ENCODE measurements at regions not wholly inside any gene's neighbourhood (a gene's known extent, or its start where the extent isn't known, plus 50 kb on each side); places are given as distances from the start of the nearest gene placed in this dataset.
"Not testable (repeated sequence)": the region's sequence is repeated elsewhere in the genome, so short reads cannot be mapped to it uniquely, and the experiment has no call there.

DNA sequence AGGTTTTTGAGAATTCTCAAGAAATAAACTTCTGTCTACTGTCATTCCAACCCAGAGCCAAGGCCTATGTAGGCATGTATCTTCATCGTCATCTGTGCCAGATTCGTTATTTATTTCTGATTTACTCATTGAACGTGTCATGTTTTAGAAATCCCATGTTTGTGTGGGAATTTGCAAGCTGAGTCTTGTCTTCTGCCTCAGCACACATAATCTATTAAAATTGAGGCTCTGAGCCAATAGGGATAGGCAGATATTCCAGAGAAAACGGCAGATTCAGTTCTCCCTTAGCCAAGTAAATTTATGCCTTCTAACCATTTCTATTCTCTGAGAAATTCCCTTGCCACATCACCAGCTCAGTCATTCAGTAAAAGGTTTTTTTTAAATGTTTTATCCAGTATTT is 444.6 kb downstream of the REEP3 start:
- H3K4me1 ChIP-seq (ENCODE audit: insufficient read depth, low read length): no peaks in the 10 kb centered on the region
- H3K36me3 ChIP-seq (ENCODE audit: insufficient read depth, low read depth, low read length): no peaks in the 10 kb centered on the region
- no peak overlapping the region for H3K4me3 ChIP-seq (ENCODE audit: low read length)
- no peaks in the 10 kb centered on the region; the same call in 1 of the 2 replicates for H3K9me3 ChIP-seq (ENCODE audit: insufficient read depth, low read depth, low read length)
- H3K27me3 ChIP-seq (ENCODE audit: insufficient read depth, low read length): no peaks in the 10 kb centered on the region
- H3K27ac ChIP-seq (ENCODE audit: low read length): no peak overlapping the region
- H3K9ac ChIP-seq (ENCODE audit: low read depth, low read length): no peak overlapping the region

DNA sequence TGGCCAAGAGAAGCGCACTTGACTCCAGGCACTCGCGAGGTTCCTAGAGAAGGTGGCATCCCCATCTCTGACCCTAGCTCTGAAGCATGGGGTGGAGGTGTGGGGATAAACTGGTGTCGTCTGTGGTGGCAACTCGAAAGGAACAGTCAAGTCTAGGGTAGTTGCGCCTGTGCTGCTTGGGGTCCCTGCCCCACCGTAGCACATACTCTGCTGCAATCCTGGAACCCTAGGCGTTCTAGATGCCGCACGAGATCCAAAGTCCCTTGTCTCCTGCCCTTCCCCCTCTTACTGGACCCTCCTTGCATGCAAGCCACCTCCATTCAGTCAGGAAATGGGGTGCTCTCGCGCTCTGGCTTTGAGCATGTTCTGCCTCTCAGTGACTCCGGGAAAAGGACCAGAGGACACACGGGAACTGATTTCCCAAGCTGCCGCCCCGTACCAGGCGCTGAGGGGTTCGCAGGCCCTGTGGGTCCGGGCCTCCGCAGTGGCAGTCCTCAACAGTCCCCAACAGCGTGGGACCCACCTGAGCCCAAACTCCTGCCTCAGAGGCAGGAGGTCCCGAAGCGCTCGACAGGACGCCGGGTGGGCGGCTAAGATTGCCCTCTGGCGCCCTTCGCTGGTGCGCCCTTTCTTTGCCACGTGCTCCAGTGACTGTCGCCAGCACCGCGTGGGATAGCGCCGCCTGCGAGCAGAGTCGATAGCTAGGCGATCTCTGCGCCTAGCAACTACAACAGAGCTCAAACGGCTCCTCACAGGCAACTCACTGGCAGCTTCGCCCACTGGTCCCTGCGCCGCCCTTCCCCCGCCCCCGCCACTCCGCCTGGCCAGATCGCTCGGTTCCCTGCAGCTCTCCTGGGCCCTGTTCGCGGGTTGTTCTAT is 452.0 kb downstream of the REEP3 start:
- Histone ChIP-seq H3K4me1 (ENCODE audit: insufficient read depth, low read length) (no peaks in the 10 kb centered on the region), H3K9me3 (ENCODE audit: insufficient read depth, low read depth, low read length) (no peaks in the 10 kb centered on the region; the same call in 1 of the 2 replicates), H3K4me3 (ENCODE audit: low read length) (no peak overlapping the region), H3K9ac (ENCODE audit: low read depth, low read length) (no peak overlapping the region), H3K27me3 (ENCODE audit: insufficient read depth, low read length) (no peaks in the 10 kb centered on the region), H3K36me3 (ENCODE audit: insufficient read depth, low read depth, low read length) (no peaks in the 10 kb centered on the region), H3K27ac (ENCODE audit: low read length) (no peak overlapping the region)

- Histone ChIP-seq H3K36me3 (ENCODE audit: insufficient read depth, low read depth, low read length) (no peaks in the 10 kb centered on the region), H3K27ac (ENCODE audit: low read length) (no peak overlapping the region), H3K27me3 (ENCODE audit: insufficient read depth, low read length) (no peaks in the 10 kb centered on the region), H3K9me3 (ENCODE audit: insufficient read depth, low read depth, low read length) (no peaks in the 10 kb centered on the region), H3K4me3 (ENCODE audit: low read length) (no peak overlapping the region), H3K4me1 (ENCODE audit: insufficient read depth, low read length) (no peaks in the 10 kb centered on the region), H3K9ac (ENCODE audit: low read depth, low read length) (no peak overlapping the region)
These were observed 455.3 kb downstream of the REEP3 start for GRCh38 chr10:63976538-63976937.

GRCh38 chr10:63977329-63977923 is 456.2 kb downstream of the REEP3 start:
- Histone ChIP-seq H3K27ac (ENCODE audit: low read length) (no peak overlapping the region), H3K4me3 (ENCODE audit: low read length) (no peak overlapping the region), H3K9ac (ENCODE audit: low read depth, low read length) (no peak overlapping the region), H3K36me3 (ENCODE audit: insufficient read depth, low read depth, low read length) (no peaks in the 10 kb centered on the region), H3K4me1 (ENCODE audit: insufficient read depth, low read length) (no peaks in the 10 kb centered on the region), H3K27me3 (ENCODE audit: insufficient read depth, low read length) (no peaks in the 10 kb centered on the region), H3K9me3 (ENCODE audit: insufficient read depth, low read depth, low read length) (no peaks in the 10 kb centered on the region)

- H3K4me1 ChIP-seq (ENCODE audit: insufficient read depth, low read length); H3K36me3 ChIP-seq (ENCODE audit: insufficient read depth, low read depth, low read length); H3K4me3 ChIP-seq (ENCODE audit: low read length); H3K9ac ChIP-seq (ENCODE audit: low read depth, low read length); H3K27me3 ChIP-seq (ENCODE audit: insufficient read depth, low read length); H3K27ac ChIP-seq (ENCODE audit: low read length): not testable (repeated sequence)
- H3K9me3 ChIP-seq (ENCODE audit: insufficient read depth, low read depth, low read length): peaks cover 10% of the 10 kb centered on the region; the same call in 1 of the 2 replicates
These were observed 459.7 kb downstream of the REEP3 start for GRCh38 chr10:63980870-63981269.

DNA sequence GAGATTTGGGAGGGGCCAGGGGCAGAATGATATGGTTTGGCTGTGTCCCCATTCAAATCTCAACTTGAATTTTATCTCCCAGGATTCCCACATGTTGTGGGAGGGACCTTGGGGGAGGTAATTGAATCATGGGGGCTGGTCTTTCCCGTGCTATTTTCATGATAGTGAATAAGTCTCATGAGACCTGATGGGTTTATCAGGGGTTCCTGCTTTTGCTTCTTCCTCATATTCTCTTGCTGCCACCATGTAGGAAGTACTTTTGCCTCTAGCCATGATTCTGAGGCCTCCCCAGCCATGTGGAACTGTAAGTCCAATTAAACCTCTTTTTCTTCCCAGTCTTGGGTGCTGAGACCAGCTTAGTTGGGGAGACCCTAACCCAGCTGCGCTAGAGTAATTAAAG is 462.9 kb downstream of the REEP3 start:
- H3K4me1 ChIP-seq (ENCODE audit: insufficient read depth, low read length); H3K27me3 ChIP-seq (ENCODE audit: insufficient read depth, low read length); H3K9ac ChIP-seq (ENCODE audit: low read depth, low read length); H3K27ac ChIP-seq (ENCODE audit: low read length); H3K4me3 ChIP-seq (ENCODE audit: low read length); H3K36me3 ChIP-seq (ENCODE audit: insufficient read depth, low read depth, low read length): not testable (repeated sequence)
- H3K9me3 ChIP-seq (ENCODE audit: insufficient read depth, low read depth, low read length): peaks cover 29% of the 10 kb centered on the region

DNA sequence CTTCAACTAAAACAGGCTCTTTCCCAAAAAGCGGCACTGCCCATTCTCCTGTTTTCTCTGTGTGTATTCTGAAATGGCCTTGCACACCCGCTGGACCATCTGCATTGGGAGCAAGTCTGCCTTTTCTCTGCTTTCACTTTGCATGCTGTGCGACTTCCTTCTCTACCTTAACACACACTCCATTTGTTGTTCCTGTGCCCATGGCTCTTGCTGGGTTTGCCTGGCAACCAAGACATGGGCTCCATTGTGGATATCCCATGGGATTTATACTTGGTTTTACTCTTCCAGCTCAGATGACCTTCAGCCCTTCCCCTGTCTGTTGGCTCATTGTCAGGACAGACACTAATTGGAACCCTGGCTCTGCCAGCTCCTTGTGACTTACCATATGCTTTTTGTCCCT is 465.3 kb downstream of the REEP3 start:
- H3K36me3 ChIP-seq (ENCODE audit: insufficient read depth, low read depth, low read length): no peaks in the 10 kb centered on the region
- no peak overlapping the region for H3K27ac ChIP-seq (ENCODE audit: low read length)
- H3K4me3 ChIP-seq (ENCODE audit: low read length): no peak overlapping the region
- H3K9me3 ChIP-seq (ENCODE audit: insufficient read depth, low read depth, low read length): peaks cover 54% of the 10 kb centered on the region
- no peaks in the 10 kb centered on the region for H3K4me1 ChIP-seq (ENCODE audit: insufficient read depth, low read length)
- H3K27me3 ChIP-seq (ENCODE audit: insufficient read depth, low read length): no peaks in the 10 kb centered on the region
- no peak overlapping the region for H3K9ac ChIP-seq (ENCODE audit: low read depth, low read length)

GRCh38 chr10:63987212-63987611 is 466.0 kb downstream of the REEP3 start:
- Histone ChIP-seq H3K27ac (ENCODE audit: low read length) (no peak overlapping the region), H3K9ac (ENCODE audit: low read depth, low read length) (no peak overlapping the region), H3K27me3 (ENCODE audit: insufficient read depth, low read length) (no peaks in the 10 kb centered on the region), H3K9me3 (ENCODE audit: insufficient read depth, low read depth, low read length) (peaks cover 58% of the 10 kb centered on the region), H3K4me3 (ENCODE audit: low read length) (no peak overlapping the region), H3K4me1 (ENCODE audit: insufficient read depth, low read length) (no peaks in the 10 kb centered on the region), H3K36me3 (ENCODE audit: insufficient read depth, low read depth, low read length) (no peaks in the 10 kb centered on the region)

DNA sequence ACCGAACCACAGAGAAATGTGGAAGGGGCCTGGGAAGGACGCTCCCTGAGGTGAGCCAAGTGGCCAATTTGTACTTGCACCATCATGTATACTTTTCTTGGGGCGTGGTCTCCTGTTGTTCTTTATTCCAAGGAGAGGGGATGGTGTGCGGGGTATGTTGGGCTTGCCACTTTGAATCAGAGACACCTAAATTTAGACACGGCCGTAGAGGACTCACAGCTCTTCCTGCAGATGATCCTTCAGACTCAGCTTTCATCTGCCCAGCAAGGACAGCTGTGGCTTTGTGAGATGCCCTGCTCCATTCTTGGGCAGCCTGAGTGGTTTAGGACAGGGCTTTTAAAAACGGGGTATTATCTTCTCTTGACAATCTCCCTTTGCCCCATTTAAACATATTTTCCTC is 473.2 kb downstream of the REEP3 start:
- Histone ChIP-seq H3K36me3 (ENCODE audit: insufficient read depth, low read depth, low read length) (no peaks in the 10 kb centered on the region), H3K9me3 (ENCODE audit: insufficient read depth, low read depth, low read length) (peaks cover 26% of the 10 kb centered on the region), H3K4me3 (ENCODE audit: low read length) (no peak overlapping the region), H3K4me1 (ENCODE audit: insufficient read depth, low read length) (no peaks in the 10 kb centered on the region), H3K27ac (ENCODE audit: low read length) (no peak overlapping the region), H3K9ac (ENCODE audit: low read depth, low read length) (no peak overlapping the region), H3K27me3 (ENCODE audit: insufficient read depth, low read length) (no peaks in the 10 kb centered on the region)

DNA sequence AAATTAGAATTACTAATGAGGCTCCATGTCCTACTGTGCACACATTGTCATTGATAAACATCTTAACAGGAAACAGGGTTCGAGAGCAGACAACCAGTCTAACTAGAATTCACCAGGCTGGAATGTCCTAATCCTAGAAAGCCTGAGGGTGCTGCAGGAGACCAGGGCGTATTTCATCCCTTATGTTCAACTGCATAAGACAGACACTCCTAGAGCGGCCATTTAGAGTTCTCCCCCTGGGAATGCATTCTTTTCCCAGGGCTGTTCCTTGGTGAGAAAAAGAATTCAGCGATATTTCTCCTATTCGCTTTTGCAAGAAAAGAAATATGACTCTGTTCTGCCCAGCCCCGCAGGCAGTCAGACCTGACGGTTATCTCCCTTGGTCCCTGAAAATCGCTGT is 486.0 kb downstream of the REEP3 start:
- Histone ChIP-seq H3K4me1 (ENCODE audit: insufficient read depth, low read length) (peaks cover 1% of the 10 kb centered on the region; the same call in 1 of the 2 replicates), H3K36me3 (ENCODE audit: insufficient read depth, low read depth, low read length) (no peaks in the 10 kb centered on the region), H3K9me3 (ENCODE audit: insufficient read depth, low read depth, low read length) (peaks cover 17% of the 10 kb centered on the region), H3K27ac (ENCODE audit: low read length) (no peak overlapping the region), H3K9ac (ENCODE audit: low read depth, low read length) (no peak overlapping the region), H3K4me3 (ENCODE audit: low read length) (no peak overlapping the region), H3K27me3 (ENCODE audit: insufficient read depth, low read length) (no peaks in the 10 kb centered on the region)

DNA sequence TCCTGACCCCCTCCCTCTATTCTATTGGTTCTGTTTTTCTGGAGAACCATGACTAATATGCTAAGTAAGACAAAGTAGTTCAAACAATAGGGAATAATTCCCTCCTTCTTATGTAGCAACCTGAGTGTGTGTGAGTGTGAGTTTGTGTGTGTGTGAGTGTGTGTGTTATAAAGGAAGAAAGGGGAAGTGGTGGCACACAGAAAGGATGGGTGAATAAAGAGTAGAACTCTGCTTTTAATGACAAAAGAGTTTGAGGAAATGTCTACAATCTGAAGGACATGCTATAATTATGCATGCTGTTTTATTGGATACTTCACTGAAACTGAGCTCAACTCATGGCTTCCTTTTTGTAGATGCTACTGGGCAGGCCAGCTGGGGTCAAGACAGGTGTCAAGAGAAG is 489.5 kb downstream of the REEP3 start:
- H3K27ac ChIP-seq (ENCODE audit: low read length): no peak overlapping the region
- no peak overlapping the region for H3K4me3 ChIP-seq (ENCODE audit: low read length)
- H3K27me3 ChIP-seq (ENCODE audit: insufficient read depth, low read length): no peaks in the 10 kb centered on the region
- H3K36me3 ChIP-seq (ENCODE audit: insufficient read depth, low read depth, low read length): no peaks in the 10 kb centered on the region
- peaks cover 8% of the 10 kb centered on the region; the same call in 1 of the 2 replicates for H3K4me1 ChIP-seq (ENCODE audit: insufficient read depth, low read length)
- H3K9me3 ChIP-seq (ENCODE audit: insufficient read depth, low read depth, low read length): peaks cover 17% of the 10 kb centered on the region
- no peak overlapping the region for H3K9ac ChIP-seq (ENCODE audit: low read depth, low read length)

All from iPS-20b (cell line).